ENCODE measurements at regions not wholly inside any gene's neighbourhood (a gene's known extent, or its start where the extent isn't known, plus 50 kb on each side); places are given as distances from the start of the nearest gene placed in this dataset.
"Not testable (repeated sequence)": the region's sequence is repeated elsewhere in the genome, so short reads cannot be mapped to it uniquely, and the experiment has no call there.

DNA sequence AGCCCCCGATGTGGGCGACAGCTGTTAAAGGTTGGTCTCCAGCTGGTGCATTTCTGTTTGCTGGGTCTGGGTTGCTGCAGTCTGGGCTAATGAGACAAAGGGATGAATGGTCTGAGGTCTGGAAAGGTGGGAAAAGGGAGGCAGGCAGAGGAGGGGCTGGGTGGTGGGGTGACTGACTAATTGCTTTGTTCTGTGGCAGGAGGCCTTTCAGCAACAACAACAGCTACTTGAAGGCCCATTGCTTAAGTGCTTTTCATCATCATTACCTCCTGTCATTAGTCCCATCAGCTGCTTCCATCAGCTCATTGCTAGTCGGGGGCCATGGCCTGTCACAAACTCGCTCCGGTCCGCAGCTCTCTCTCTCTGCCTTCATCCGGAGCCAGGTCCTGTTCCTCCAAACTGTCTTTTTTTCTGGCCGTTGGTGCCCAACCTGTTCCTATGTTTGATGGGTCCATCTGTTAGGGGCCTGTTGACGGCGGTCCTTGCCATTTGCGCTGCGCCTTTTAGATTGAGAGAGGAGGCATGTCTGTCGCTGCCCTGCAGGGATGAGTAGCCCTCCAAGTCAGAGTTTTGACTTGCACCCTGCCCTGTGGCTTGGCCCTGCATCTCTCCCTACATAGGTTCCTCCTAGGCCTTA is 105.6 kb upstream of the PLXNA2 start:
- no peak overlapping the region for H3K4me3 ChIP-seq
- TF ChIP-seq CTCF (IDR thresholded peaks at IDR 0.05): no peak
- no peaks in the 10 kb centered on the region for H3K4me1 ChIP-seq
- H3K27ac ChIP-seq: no peak overlapping the region
- H3K27me3 ChIP-seq: no peaks in the 10 kb centered on the region
- no peaks in the 10 kb centered on the region for H3K9me3 ChIP-seq
- H3K36me3 ChIP-seq: no peaks in the 10 kb centered on the region
- no peak for DNase-seq (ENCODE audit: low spot score in 2 of 2)
- intact Hi-C loops (cut with DNase I): no loop called here

DNA sequence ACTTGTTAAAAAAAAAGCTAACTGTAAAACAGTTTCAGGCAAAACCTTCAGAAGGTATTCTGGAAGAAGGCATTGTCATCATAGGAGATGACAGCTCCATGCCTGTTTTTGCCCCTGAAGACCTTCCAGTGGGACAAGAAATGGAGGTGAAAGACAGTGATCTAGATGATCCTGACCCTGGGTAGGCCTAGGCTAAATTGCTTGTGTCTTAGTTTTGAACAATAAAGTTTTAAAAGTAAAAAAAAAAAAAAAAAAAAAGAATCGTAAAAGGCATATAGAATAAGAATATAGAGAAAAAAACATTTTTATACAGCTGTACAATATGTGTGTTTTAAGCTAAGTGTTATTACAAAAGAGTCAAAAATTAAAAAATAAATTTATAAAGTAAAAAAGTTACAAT is 106.6 kb upstream of the PLXNA2 start:
- no peaks in the 10 kb centered on the region for H3K4me1 ChIP-seq
- no peaks in the 10 kb centered on the region for H3K36me3 ChIP-seq
- H3K27ac ChIP-seq: no peak overlapping the region
- H3K27me3 ChIP-seq: no peaks in the 10 kb centered on the region
- TF ChIP-seq CTCF (IDR thresholded peaks at IDR 0.05): no peak
- no peak for DNase-seq (ENCODE audit: low spot score in 2 of 2)
- H3K4me3 ChIP-seq: no peak overlapping the region
- intact Hi-C loops (cut with DNase I): no loop called here
- no peaks in the 10 kb centered on the region for H3K9me3 ChIP-seq

- Histone ChIP-seq H3K4me1 (no peaks in the 10 kb centered on the region), H3K27me3 (no peaks in the 10 kb centered on the region), H3K4me3 (no peak overlapping the region), H3K36me3 (no peaks in the 10 kb centered on the region), H3K9me3 (no peaks in the 10 kb centered on the region), H3K27ac (no peak overlapping the region)
- DNase-seq (ENCODE audit: low spot score in 2 of 2): no peak
- intact Hi-C loops (cut with DNase I): no loop called here
- no peak for TF ChIP-seq CTCF (IDR thresholded peaks at IDR 0.05)
These were observed 107.7 kb upstream of the PLXNA2 start for GRCh38 chr1:208351838-208352237.

GRCh38 chr1:208353797-208354196 is 109.6 kb upstream of the PLXNA2 start:
- DNase-seq (ENCODE audit: low spot score in 2 of 2); H3K27ac ChIP-seq; H3K36me3 ChIP-seq; H3K4me1 ChIP-seq; intact Hi-C loops (cut with DNase I); H3K9me3 ChIP-seq; H3K4me3 ChIP-seq; H3K27me3 ChIP-seq: not testable (repeated sequence)

DNA sequence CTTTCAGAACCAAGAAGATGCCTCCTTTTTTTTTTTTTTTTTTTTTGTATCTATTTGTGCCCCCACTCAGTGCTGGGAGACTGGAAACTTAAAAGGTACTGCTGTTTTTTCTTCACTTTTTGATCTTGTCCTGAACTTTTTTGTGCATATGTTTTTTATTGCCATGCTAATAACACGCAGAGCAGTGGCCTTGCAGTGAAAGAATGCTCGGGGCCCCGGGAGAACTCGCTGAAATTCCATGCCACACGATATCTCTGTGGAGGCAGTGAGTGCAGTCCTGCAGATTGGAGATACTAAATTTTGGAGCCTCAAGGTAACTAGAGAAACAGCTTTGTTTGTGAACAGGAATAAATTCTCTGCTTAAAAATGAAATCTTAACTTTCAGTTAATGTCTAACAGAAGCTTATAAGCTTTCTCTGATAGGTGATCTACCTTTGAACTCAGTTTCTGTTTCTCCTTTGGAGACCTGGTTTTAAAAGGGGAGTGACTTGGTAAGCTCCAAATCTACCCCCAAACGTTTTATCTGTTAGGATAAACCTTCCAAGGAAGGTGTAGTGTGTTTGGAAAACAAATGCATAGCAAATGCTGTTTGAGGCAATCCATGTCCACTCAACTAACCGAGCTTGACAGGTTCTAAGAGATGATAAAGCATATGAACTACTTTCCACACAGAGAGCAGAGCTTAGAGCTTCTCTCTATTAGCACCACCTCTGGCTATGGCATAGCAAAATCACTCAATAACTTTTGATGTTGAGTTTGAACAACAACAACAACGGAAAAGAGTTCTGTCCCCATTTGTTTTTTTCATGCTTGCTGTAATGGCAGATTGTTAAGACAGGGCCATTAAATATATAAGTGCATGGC is 113.7 kb upstream of the PLXNA2 start:
- Histone ChIP-seq H3K36me3 (no peaks in the 10 kb centered on the region), H3K9me3 (no peaks in the 10 kb centered on the region), H3K4me3 (no peak overlapping the region), H3K27ac (no peak overlapping the region), H3K4me1 (no peaks in the 10 kb centered on the region), H3K27me3 (no peaks in the 10 kb centered on the region)
- intact Hi-C loops (cut with DNase I): no loop called here
- TF ChIP-seq CTCF (IDR thresholded peaks at IDR 0.05): no peak
- no peak for DNase-seq (ENCODE audit: low spot score in 2 of 2)

GRCh38 chr1:208358651-208359050 is 114.5 kb upstream of the PLXNA2 start:
- Histone ChIP-seq H3K4me3 (no peak overlapping the region), H3K27me3 (no peaks in the 10 kb centered on the region), H3K9me3 (no peaks in the 10 kb centered on the region), H3K36me3 (no peaks in the 10 kb centered on the region), H3K27ac (no peak overlapping the region), H3K4me1 (no peaks in the 10 kb centered on the region)
- intact Hi-C loops (cut with DNase I): no loop called here
- no peak for TF ChIP-seq CTCF (IDR thresholded peaks at IDR 0.05)
- DNase-seq (ENCODE audit: low spot score in 2 of 2): no peak

Data from ascending aorta (tissue), 2 donors.